ENCODE measurements at regions not wholly inside any gene's neighbourhood (a gene's known extent, or its start where the extent isn't known, plus 50 kb on each side); places are given as distances from the start of the nearest gene placed in this dataset.
A peak's percentile ranks its signal among the peaks of the same experiment; 100 is the strongest.

GRCh38 chr2:241977557-241978300, 108.2 kb downstream of the RTP5 start:
- TF ChIP-seq POLR2AphosphoS5 (IDR thresholded peaks at IDR 0.05) (no peak), CTCF (IDR thresholded peaks at IDR 0.05 in 8 of 11, conservative IDR thresholded peaks at IDR 0.05 in 3 of 11) (no peak), POLR2A (IDR thresholded peaks at IDR 0.05) (no peak)
- Histone ChIP-seq H3K36me3 (peaks cover 0 to 42% (median 0%) of the 10 kb centered on the region in 6 donors), H3K27me3 (replicated peaks in 1 of 7) (no peaks in the 10 kb centered on the region), H3K9me3 (peaks cover 0 to 4% (median 0%) of the 10 kb centered on the region in 8 donors), H3K4me1 (peaks cover 0 to 12% (median 5%) of the 10 kb centered on the region in 6 donors), H3K4me3 (no peak overlapping the region), H3K27ac (peak overlapping the region in 7 of 8 donors; percentile 4 to 67 (median 32))
- 87 to 92% (median 88%) methylated on average over 14 of the region's 14 CpGs for WGBS, 5 donors
- peak; percentile 72 for DNase-seq
- intact Hi-C loops (cut with DNase I; ENCODE audit: low total_unique reads): no loop called here

- no peak for DNase-seq
- Histone ChIP-seq H3K27ac (peak overlapping the region in 1 of 8 donors; percentile 2), H3K4me3 (no peak overlapping the region), H3K27me3 (replicated peaks in 1 of 7) (no peaks in the 10 kb centered on the region), H3K4me1 (peaks cover 0 to 12% (median 5%) of the 10 kb centered on the region in 6 donors), H3K9me3 (peaks cover 0 to 4% (median 0%) of the 10 kb centered on the region in 8 donors), H3K36me3 (peaks cover 0 to 33% (median 0%) of the 10 kb centered on the region in 6 donors)
- intact Hi-C loops (cut with DNase I; ENCODE audit: low total_unique reads): no loop called here
- TF ChIP-seq POLR2A (IDR thresholded peaks at IDR 0.05) (no peak), CTCF (IDR thresholded peaks at IDR 0.05 in 8 of 11, conservative IDR thresholded peaks at IDR 0.05 in 3 of 11) (no peak), POLR2AphosphoS5 (IDR thresholded peaks at IDR 0.05) (no peak)
- WGBS, 5 donors: 91 to 100% (median 95%) methylated on average over 1 of the region's 1 CpG
Observed at GRCh38 chr2:241978670-241979069, 109.1 kb downstream of the RTP5 start.

GRCh38 chr2:241980193-241980592, 110.7 kb downstream of the RTP5 start:
- Histone ChIP-seq H3K27me3 (replicated peaks in 1 of 7) (no peaks in the 10 kb centered on the region), H3K4me3 (no peak overlapping the region), H3K9me3 (peaks cover 0 to 4% (median 0%) of the 10 kb centered on the region in 8 donors), H3K27ac (no peak overlapping the region), H3K36me3 (peaks cover 0 to 20% (median 0%) of the 10 kb centered on the region in 6 donors), H3K4me1 (peaks cover 0 to 18% (median 5%) of the 10 kb centered on the region in 6 donors)
- WGBS, 5 donors: 67 to 82% (median 75%) methylated on average over 6 of the region's 6 CpGs
- TF ChIP-seq CTCF (IDR thresholded peaks at IDR 0.05 in 8 of 11, conservative IDR thresholded peaks at IDR 0.05 in 3 of 11): no peak
- no peak for TF ChIP-seq POLR2AphosphoS5 (IDR thresholded peaks at IDR 0.05)
- no peak for TF ChIP-seq POLR2A (IDR thresholded peaks at IDR 0.05)
- intact Hi-C loops (cut with DNase I; ENCODE audit: low total_unique reads): no loop called here
- peak; percentile 7 for DNase-seq

- intact Hi-C loops (cut with DNase I; ENCODE audit: low total_unique reads): no loop called here
- DNase-seq: peak; percentile 70
- Histone ChIP-seq H3K27me3 (replicated peaks in 1 of 7) (no peaks in the 10 kb centered on the region), H3K27ac (no peak overlapping the region), H3K4me3 (no peak overlapping the region), H3K4me1 (peaks cover 0 to 14% (median 4%) of the 10 kb centered on the region in 6 donors), H3K36me3 (peaks cover 0 to 15% (median 0%) of the 10 kb centered on the region in 6 donors), H3K9me3 (peaks cover 0 to 4% (median 0%) of the 10 kb centered on the region in 8 donors)
- TF ChIP-seq POLR2A (IDR thresholded peaks at IDR 0.05) (no peak), POLR2AphosphoS5 (IDR thresholded peaks at IDR 0.05) (no peak), CTCF (IDR thresholded peaks at IDR 0.05 in 8 of 11, conservative IDR thresholded peaks at IDR 0.05 in 3 of 11) (no peak)
- 91 to 97% (median 95%) methylated on average over 22 to 24 of the region's 24 CpGs for WGBS, 5 donors
Observed at GRCh38 chr2:241981076-241981700, 111.7 kb downstream of the RTP5 start.
